ENCODE measurements at regions not wholly inside any gene's neighbourhood (a gene's known extent, or its start where the extent isn't known, plus 50 kb on each side); places are given as distances from the start of the nearest gene placed in this dataset.

DNA sequence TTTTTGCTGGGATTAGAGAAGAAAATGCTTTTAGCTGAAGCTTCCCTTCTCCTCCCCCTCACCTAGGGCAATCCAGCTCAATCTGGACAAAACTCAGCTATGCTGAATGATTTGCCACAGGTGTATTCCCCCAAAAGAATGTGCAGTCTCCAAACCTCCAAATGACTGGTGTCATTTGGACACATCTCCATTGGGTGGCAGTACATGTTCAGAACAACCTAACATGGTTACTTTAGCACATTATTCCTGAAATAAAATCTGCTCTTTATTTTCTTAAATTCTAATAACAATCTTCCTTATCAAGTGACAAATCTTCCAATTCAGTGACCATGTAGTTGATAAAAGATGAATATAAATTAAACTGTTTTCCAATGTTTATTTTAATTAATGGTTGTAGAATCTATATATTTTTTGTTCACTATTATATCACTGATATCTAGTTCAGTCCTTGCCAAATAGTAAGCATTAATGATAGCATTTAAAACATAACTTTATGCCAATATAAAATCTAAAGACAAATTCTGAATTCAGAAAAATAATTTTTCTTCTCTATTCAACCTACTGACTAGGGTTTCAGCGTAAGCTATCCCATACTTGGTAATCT lies 61.3 kb upstream of the MOCS2 start:
- TF ChIP-seq, protein P1, sequence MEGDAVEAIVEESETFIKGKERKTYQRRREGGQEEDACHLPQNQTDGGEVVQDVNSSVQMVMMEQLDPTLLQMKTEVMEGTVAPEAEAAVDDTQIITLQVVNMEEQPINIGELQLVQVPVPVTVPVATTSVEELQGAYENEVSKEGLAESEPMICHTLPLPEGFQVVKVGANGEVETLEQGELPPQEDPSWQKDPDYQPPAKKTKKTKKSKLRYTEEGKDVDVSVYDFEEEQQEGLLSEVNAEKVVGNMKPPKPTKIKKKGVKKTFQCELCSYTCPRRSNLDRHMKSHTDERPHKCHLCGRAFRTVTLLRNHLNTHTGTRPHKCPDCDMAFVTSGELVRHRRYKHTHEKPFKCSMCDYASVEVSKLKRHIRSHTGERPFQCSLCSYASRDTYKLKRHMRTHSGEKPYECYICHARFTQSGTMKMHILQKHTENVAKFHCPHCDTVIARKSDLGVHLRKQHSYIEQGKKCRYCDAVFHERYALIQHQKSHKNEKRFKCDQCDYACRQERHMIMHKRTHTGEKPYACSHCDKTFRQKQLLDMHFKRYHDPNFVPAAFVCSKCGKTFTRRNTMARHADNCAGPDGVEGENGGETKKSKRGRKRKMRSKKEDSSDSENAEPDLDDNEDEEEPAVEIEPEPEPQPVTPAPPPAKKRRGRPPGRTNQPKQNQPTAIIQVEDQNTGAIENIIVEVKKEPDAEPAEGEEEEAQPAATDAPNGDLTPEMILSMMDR (IDR thresholded peaks at IDR 0.05) = peak; percentile 32 to 66 (median 54)
- TF ChIP-seq POLR2A (IDR thresholded peaks at IDR 0.05) = no peak

All from heart left ventricle (tissue), 13 donors.